Glutamatergic neuron (in vitro differentiated cells): ENCODE measurements at regions not wholly inside any gene's neighbourhood (a gene's known extent, or its start where the extent isn't known, plus 50 kb on each side); places are given as distances from the start of the nearest gene placed in this dataset.

ENCODE experiments used
- DNase-seq: peaks from one replicate; pipeline ENCODE4 v3.0.0; 2022
- H3K27ac Mint-ChIP-seq: one replicate; pipeline ENCODE4 v1.8.0; 2020; ENCODE audit warnings: mild to moderate bottlenecking, mixed read lengths, inconsistent platforms; ENCODE audit not compliant: unreplicated experiment
- H3K27me3 Mint-ChIP-seq: one replicate; pipeline ENCODE4 v1.8.0; 2020; ENCODE audit warnings: mild to moderate bottlenecking, moderate library complexity, mixed read lengths, inconsistent platforms; ENCODE audit not compliant: unreplicated experiment
- H3K36me3 Mint-ChIP-seq: one replicate; pipeline ENCODE4 v1.8.0; 2020; ENCODE audit warnings: mild to moderate bottlenecking, mixed read lengths, inconsistent platforms; ENCODE audit not compliant: unreplicated experiment
- H3K4me1 Mint-ChIP-seq: one replicate; pipeline ENCODE4 v1.8.0; 2020; ENCODE audit warnings: mild to moderate bottlenecking, low read depth, mixed read lengths, inconsistent platforms; ENCODE audit not compliant: unreplicated experiment
- H3K4me3 Mint-ChIP-seq: one replicate; pipeline ENCODE4 v1.8.0; 2020; ENCODE audit warnings: mild to moderate bottlenecking, mixed read lengths, inconsistent platforms; ENCODE audit not compliant: unreplicated experiment
- H3K9me3 Mint-ChIP-seq: one replicate; pipeline ENCODE4 v1.8.0; 2020; ENCODE audit warnings: mild to moderate bottlenecking, moderate library complexity, mixed read lengths, inconsistent platforms; ENCODE audit not compliant: unreplicated experiment
- CTCF ChIP-seq: fragments of 200-600 bp; sonication (generic); IDR thresholded peaks from one replicate; pipeline ENCODE4 v1.5.0; 2021; ENCODE audit not compliant: partially characterized antibody, unreplicated experiment

- no peak overlapping the region for H3K27ac Mint-ChIP-seq
- no peaks in the 10 kb centered on the region for H3K27me3 Mint-ChIP-seq
- H3K9me3 Mint-ChIP-seq, result no peaks in the 10 kb centered on the region
- TF ChIP-seq CTCF, result no peak
- DNase-seq, result no peak
- H3K4me1 Mint-ChIP-seq, result peaks cover 7% of the 10 kb centered on the region
- no peak overlapping the region for H3K4me3 Mint-ChIP-seq
- no peaks in the 10 kb centered on the region for H3K36me3 Mint-ChIP-seq
Observed at GRCh38 chr18:56390626-56391025, 247.8 kb downstream of the TXNL1 start.

GRCh38 chr18:56389190-56389589, 249.2 kb downstream of the TXNL1 start:
- no peak for TF ChIP-seq CTCF
- Mint-ChIP-seq H3K27me3 (no peaks in the 10 kb centered on the region), H3K4me1 (peaks cover 7% of the 10 kb centered on the region), H3K27ac (no peak overlapping the region), H3K36me3 (no peaks in the 10 kb centered on the region), H3K4me3 (no peak overlapping the region), H3K9me3 (no peaks in the 10 kb centered on the region)
- DNase-seq, result no peak

- H3K9me3 Mint-ChIP-seq, result no peaks in the 10 kb centered on the region
- no peak for DNase-seq
- H3K27ac Mint-ChIP-seq, result no peak overlapping the region
- no peaks in the 10 kb centered on the region for H3K27me3 Mint-ChIP-seq
- H3K4me3 Mint-ChIP-seq, result no peak overlapping the region
- TF ChIP-seq CTCF, result no peak
- no peaks in the 10 kb centered on the region for H3K36me3 Mint-ChIP-seq
- H3K4me1 Mint-ChIP-seq, result peaks cover 7% of the 10 kb centered on the region
Observed at GRCh38 chr18:56388571-56388970, 249.8 kb downstream of the TXNL1 start.

GRCh38 chr18:56386856-56387255, 251.5 kb downstream of the TXNL1 start:
- H3K4me1 Mint-ChIP-seq, result peaks cover 7% of the 10 kb centered on the region
- no peaks in the 10 kb centered on the region for H3K27me3 Mint-ChIP-seq
- H3K4me3 Mint-ChIP-seq, result no peak overlapping the region
- no peak for DNase-seq
- TF ChIP-seq CTCF, result no peak
- no peaks in the 10 kb centered on the region for H3K36me3 Mint-ChIP-seq
- H3K9me3 Mint-ChIP-seq, result no peaks in the 10 kb centered on the region
- H3K27ac Mint-ChIP-seq, result no peak overlapping the region

- Mint-ChIP-seq H3K27me3 (peaks cover 7% of the 10 kb centered on the region), H3K4me3 (no peak overlapping the region), H3K27ac (no peak overlapping the region), H3K4me1 (peaks cover 7% of the 10 kb centered on the region), H3K36me3 (peaks cover 5% of the 10 kb centered on the region), H3K9me3 (peaks cover 2% of the 10 kb centered on the region)
- no peak for DNase-seq
- no peak for TF ChIP-seq CTCF
Observed at GRCh38 chr18:56383349-56383748, 255.0 kb downstream of the TXNL1 start.
